ENCODE measurements at regions not wholly inside any gene's neighbourhood (a gene's known extent, or its start where the extent isn't known, plus 50 kb on each side); places are given as distances from the start of the nearest gene placed in this dataset.

DNA sequence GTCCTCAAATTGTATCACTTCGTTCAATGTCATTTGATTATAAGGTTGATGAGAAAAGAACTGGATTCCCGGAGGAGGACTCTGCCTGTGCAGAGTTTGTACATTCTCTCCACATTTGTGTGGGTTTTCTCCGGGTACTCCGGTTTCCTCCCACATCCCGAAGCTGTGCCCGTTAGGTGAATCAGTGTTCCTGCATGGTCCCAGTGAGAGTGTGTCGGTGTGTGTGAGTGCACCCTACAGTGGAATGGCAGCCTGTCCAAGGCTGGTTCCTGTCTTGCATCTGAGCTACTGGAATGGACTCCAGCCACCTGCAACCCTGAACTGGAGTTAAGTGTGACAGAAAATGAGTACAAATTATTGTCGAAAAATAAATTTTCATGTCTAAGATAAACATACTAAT is 92.2 kb upstream of the KCTD3 start:
- Histone ChIP-seq H4K91ac (ENCODE audit: low read depth, low read length, poor library complexity) (no peak overlapping the region), H3K27ac (replicated peaks; ENCODE audit: low read length) (no peak overlapping the region), H2BK12ac (ENCODE audit: low read length) (no peak overlapping the region), H3K9ac (ENCODE audit: low read depth, low read length, poor library complexity) (no peak overlapping the region), H2BK5ac (ENCODE audit: low read length) (no peak overlapping the region), H4K8ac (ENCODE audit: low read depth, low read length) (no peak overlapping the region), H2BK120ac (ENCODE audit: low read depth, low read length) (no peak overlapping the region), H2AK5ac (ENCODE audit: low read depth, low read length) (no peak overlapping the region), H3K14ac (ENCODE audit: low read length) (no peak overlapping the region), H3K18ac (ENCODE audit: low read length) (no peak overlapping the region), H3K27me3 (ENCODE audit: control insufficient read depth in 3 of 3, insufficient read depth in 3 of 3, low read depth in 1 of 3, low read length in 3 of 3) (no peaks in the 10 kb centered on the region), H2BK15ac (ENCODE audit: low read length) (no peak overlapping the region), H3K4me1 (ENCODE audit: control insufficient read depth in 2 of 2, insufficient read depth in 1 of 2, low read depth in 1 of 2, low read length in 2 of 2) (no peaks in the 10 kb centered on the region), H3K9me3 (replicated peaks in 1 of 2; ENCODE audit: control insufficient read depth in 2 of 2, insufficient read depth in 1 of 2, low read depth in 1 of 2, low read length in 2 of 2) (no peaks in the 10 kb centered on the region), H2AFZ (ENCODE audit: low read length) (no peak overlapping the region), H3K4me3 (ENCODE audit: low read length in 2 of 2) (no peak overlapping the region), H3K23ac (ENCODE audit: low read depth, low read length, poor library complexity) (no peak overlapping the region), H3K4ac (ENCODE audit: low read length) (no peak overlapping the region), H3K36me3 (replicated peaks in 1 of 2; ENCODE audit: control insufficient read depth in 2 of 2, insufficient read depth in 2 of 2, low read length in 2 of 2) (no peaks in the 10 kb centered on the region), H3K79me1 (ENCODE audit: low read depth, low read length) (no peaks in the 10 kb centered on the region), H3K4me2 (ENCODE audit: insufficient read depth, low read length, poor library complexity, severe bottlenecking) (no peak overlapping the region)
- no CpG with 5 or more reads among the region's 8 CpGs for WGBS, 2 donors (ENCODE audit: extremely low coverage in 2 of 2, insufficient read length in 2 of 2, insufficient replicate concordance in 1 of 2)
- no peak for DNase-seq (ENCODE audit: low spot score)

- Histone ChIP-seq H2BK120ac (ENCODE audit: low read depth, low read length) (no peak overlapping the region), H3K18ac (ENCODE audit: low read length) (no peak overlapping the region), H3K79me1 (ENCODE audit: low read depth, low read length) (no peaks in the 10 kb centered on the region), H2AFZ (ENCODE audit: low read length) (no peak overlapping the region), H3K4ac (ENCODE audit: low read length) (no peak overlapping the region), H2BK15ac (ENCODE audit: low read length) (no peak overlapping the region), H3K27ac (replicated peaks; ENCODE audit: low read length) (no peak overlapping the region), H3K9me3 (replicated peaks in 1 of 2; ENCODE audit: control insufficient read depth in 2 of 2, insufficient read depth in 1 of 2, low read depth in 1 of 2, low read length in 2 of 2) (no peaks in the 10 kb centered on the region), H2BK12ac (ENCODE audit: low read length) (no peak overlapping the region), H2AK5ac (ENCODE audit: low read depth, low read length) (no peak overlapping the region), H3K23ac (ENCODE audit: low read depth, low read length, poor library complexity) (no peak overlapping the region), H4K8ac (ENCODE audit: low read depth, low read length) (no peak overlapping the region), H4K91ac (ENCODE audit: low read depth, low read length, poor library complexity) (no peak overlapping the region), H3K4me3 (ENCODE audit: low read length in 2 of 2) (no peak overlapping the region), H3K27me3 (ENCODE audit: control insufficient read depth in 3 of 3, insufficient read depth in 3 of 3, low read depth in 1 of 3, low read length in 3 of 3) (no peaks in the 10 kb centered on the region), H2BK5ac (ENCODE audit: low read length) (no peak overlapping the region), H3K9ac (ENCODE audit: low read depth, low read length, poor library complexity) (no peak overlapping the region), H3K36me3 (replicated peaks in 1 of 2; ENCODE audit: control insufficient read depth in 2 of 2, insufficient read depth in 2 of 2, low read length in 2 of 2) (no peaks in the 10 kb centered on the region), H3K14ac (ENCODE audit: low read length) (no peak overlapping the region), H3K4me1 (ENCODE audit: control insufficient read depth in 2 of 2, insufficient read depth in 1 of 2, low read depth in 1 of 2, low read length in 2 of 2) (no peaks in the 10 kb centered on the region), H3K4me2 (ENCODE audit: insufficient read depth, low read length, poor library complexity, severe bottlenecking) (no peak overlapping the region)
- WGBS, 2 donors (ENCODE audit: extremely low coverage in 2 of 2, insufficient read length in 2 of 2, insufficient replicate concordance in 1 of 2), result no CpG with 5 or more reads among the region's 1 CpG
- no peak for DNase-seq (ENCODE audit: low spot score)
These were observed 91.2 kb upstream of the KCTD3 start for GRCh38 chr1:215475796-215476481.

DNA sequence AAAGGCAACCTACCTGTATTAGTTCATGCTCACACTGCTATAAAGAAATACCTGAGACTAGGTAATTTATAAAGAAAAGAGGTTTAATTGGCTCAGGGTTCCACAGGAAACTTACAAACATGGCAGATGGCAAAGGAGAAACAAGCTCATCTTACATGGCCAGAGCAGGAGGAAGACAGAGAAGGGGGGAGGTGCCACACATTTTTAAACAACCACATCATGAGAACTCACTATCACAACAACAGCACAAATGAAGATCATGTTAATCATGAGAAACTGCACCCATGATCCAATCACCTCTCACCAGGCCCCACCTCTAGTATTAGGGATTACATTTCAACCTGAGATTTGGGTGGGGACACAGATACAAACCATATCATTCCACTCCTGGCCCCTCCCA is 90.6 kb upstream of the KCTD3 start:
- no peaks in the 10 kb centered on the region for H3K79me1 ChIP-seq (ENCODE audit: low read depth, low read length)
- no peak overlapping the region for H2AFZ ChIP-seq (ENCODE audit: low read length)
- H2BK12ac ChIP-seq (ENCODE audit: low read length), result no peak overlapping the region
- H3K14ac ChIP-seq (ENCODE audit: low read length), result no peak overlapping the region
- H3K4ac ChIP-seq (ENCODE audit: low read length), result no peak overlapping the region
- H3K23ac ChIP-seq (ENCODE audit: low read depth, low read length, poor library complexity), result no peak overlapping the region
- no peaks in the 10 kb centered on the region for H3K36me3 ChIP-seq (replicated peaks in 1 of 2; ENCODE audit: control insufficient read depth in 2 of 2, insufficient read depth in 2 of 2, low read length in 2 of 2)
- no peak overlapping the region for H4K91ac ChIP-seq (ENCODE audit: low read depth, low read length, poor library complexity)
- H3K18ac ChIP-seq (ENCODE audit: low read length), result no peak overlapping the region
- no peak overlapping the region for H3K4me2 ChIP-seq (ENCODE audit: insufficient read depth, low read length, poor library complexity, severe bottlenecking)
- no peaks in the 10 kb centered on the region for H3K4me1 ChIP-seq (ENCODE audit: control insufficient read depth in 2 of 2, insufficient read depth in 1 of 2, low read depth in 1 of 2, low read length in 2 of 2)
- no peak overlapping the region for H2AK5ac ChIP-seq (ENCODE audit: low read depth, low read length)
- no peak overlapping the region for H4K8ac ChIP-seq (ENCODE audit: low read depth, low read length)
- no peaks in the 10 kb centered on the region for H3K27me3 ChIP-seq (ENCODE audit: control insufficient read depth in 3 of 3, insufficient read depth in 3 of 3, low read depth in 1 of 3, low read length in 3 of 3)
- H2BK120ac ChIP-seq (ENCODE audit: low read depth, low read length), result no peak overlapping the region
- DNase-seq (ENCODE audit: low spot score), result no peak
- no peak overlapping the region for H2BK15ac ChIP-seq (ENCODE audit: low read length)
- no peak overlapping the region for H3K4me3 ChIP-seq (ENCODE audit: low read length in 2 of 2)
- H3K27ac ChIP-seq (replicated peaks; ENCODE audit: low read length), result no peak overlapping the region
- no peak overlapping the region for H2BK5ac ChIP-seq (ENCODE audit: low read length)
- no peaks in the 10 kb centered on the region for H3K9me3 ChIP-seq (replicated peaks in 1 of 2; ENCODE audit: control insufficient read depth in 2 of 2, insufficient read depth in 1 of 2, low read depth in 1 of 2, low read length in 2 of 2)
- no peak overlapping the region for H3K9ac ChIP-seq (ENCODE audit: low read depth, low read length, poor library complexity)

GRCh38 chr1:215477632-215478031 is 89.5 kb upstream of the KCTD3 start:
- Histone ChIP-seq H3K23ac (ENCODE audit: low read depth, low read length, poor library complexity) (no peak overlapping the region), H3K79me1 (ENCODE audit: low read depth, low read length) (no peaks in the 10 kb centered on the region), H4K91ac (ENCODE audit: low read depth, low read length, poor library complexity) (no peak overlapping the region), H2BK120ac (ENCODE audit: low read depth, low read length) (no peak overlapping the region), H3K36me3 (replicated peaks in 1 of 2; ENCODE audit: control insufficient read depth in 2 of 2, insufficient read depth in 2 of 2, low read length in 2 of 2) (no peaks in the 10 kb centered on the region), H3K4ac (ENCODE audit: low read length) (no peak overlapping the region), H3K18ac (ENCODE audit: low read length) (no peak overlapping the region), H2BK12ac (ENCODE audit: low read length) (no peak overlapping the region), H3K14ac (ENCODE audit: low read length) (no peak overlapping the region), H2BK5ac (ENCODE audit: low read length) (no peak overlapping the region), H3K27me3 (ENCODE audit: control insufficient read depth in 3 of 3, insufficient read depth in 3 of 3, low read depth in 1 of 3, low read length in 3 of 3) (no peaks in the 10 kb centered on the region), H2AK5ac (ENCODE audit: low read depth, low read length) (no peak overlapping the region), H2BK15ac (ENCODE audit: low read length) (no peak overlapping the region), H3K4me3 (ENCODE audit: low read length in 2 of 2) (no peak overlapping the region), H2AFZ (ENCODE audit: low read length) (no peak overlapping the region), H3K9me3 (replicated peaks in 1 of 2; ENCODE audit: control insufficient read depth in 2 of 2, insufficient read depth in 1 of 2, low read depth in 1 of 2, low read length in 2 of 2) (no peaks in the 10 kb centered on the region), H3K9ac (ENCODE audit: low read depth, low read length, poor library complexity) (no peak overlapping the region), H3K4me2 (ENCODE audit: insufficient read depth, low read length, poor library complexity, severe bottlenecking) (no peak overlapping the region), H3K27ac (replicated peaks; ENCODE audit: low read length) (no peak overlapping the region), H3K4me1 (ENCODE audit: control insufficient read depth in 2 of 2, insufficient read depth in 1 of 2, low read depth in 1 of 2, low read length in 2 of 2) (no peaks in the 10 kb centered on the region), H4K8ac (ENCODE audit: low read depth, low read length) (no peak overlapping the region)
- no peak for DNase-seq (ENCODE audit: low spot score)

Measured in neuronal stem cell (in vitro differentiated cells).